MM.1S (cell line): ENCODE measurements at regions not wholly inside any gene's neighbourhood (a gene's known extent, or its start where the extent isn't known, plus 50 kb on each side); places are given as distances from the start of the nearest gene placed in this dataset.

Experiments used
- DNase-seq: peaks from one replicate; pipeline ENCODE4 v3.0.0-alpha.2; 2015
- H2AFZ ChIP-seq: fragments of 300-600 bp; sonication (generic); 2 replicates; pipeline ENCODE4 v1.6.0; 2016; ENCODE audit warnings: antibody characterized with exemption, low read length
- H3F3A ChIP-seq: fragments of 300-600 bp; sonication (generic); 2 replicates; pipeline ENCODE4 v1.6.1; 2016; ENCODE audit warnings: mild to moderate bottlenecking, antibody characterized with exemption, low read length, moderate library complexity, mixed read lengths; ENCODE audit not compliant: insufficient read depth
- H3K27ac ChIP-seq: fragments of 300-600 bp; sonication (generic); 2 replicates; pipeline ENCODE4 v1.5.1; 2016; ENCODE audit warnings: mild to moderate bottlenecking, low read length
- H3K27me3 ChIP-seq: fragments of 300-600 bp; sonication (generic); replicated peaks from 2 replicates; pipeline ENCODE4 v1.6.0; 2016; ENCODE audit warnings: low read length; ENCODE audit not compliant: insufficient read depth
- H3K36me3 ChIP-seq: fragments of 300-600 bp; sonication (generic); replicated peaks from 2 replicates; pipeline ENCODE4 v1.6.1; 2016; ENCODE audit warnings: mild to moderate bottlenecking, low read length, mixed read lengths; ENCODE audit not compliant: insufficient read depth
- H3K4me1 ChIP-seq: fragments of 300-600 bp; sonication (generic); 2 replicates; pipeline ENCODE4 v1.6.1; 2016; ENCODE audit warnings: low read length, mixed read lengths
- H3K4me2 ChIP-seq: fragments of 300-600 bp; sonication (generic); 2 replicates; pipeline ENCODE4 v1.6.0; 2016; ENCODE audit warnings: low read depth, low read length
- H3K4me3 ChIP-seq: fragments of 300-600 bp; sonication (generic); 2 replicates; pipeline ENCODE4 v1.5.1; 2016; ENCODE audit warnings: low read length, mixed read lengths
- H3K79me2 ChIP-seq: fragments of 300-600 bp; sonication (generic); 2 replicates; pipeline ENCODE4 v1.6.1; 2016; ENCODE audit warnings: mixed run types, low read length, mixed read lengths
- H3K9ac ChIP-seq: fragments of 300-600 bp; sonication (generic); 2 replicates; pipeline ENCODE4 v1.6.1; 2016; ENCODE audit warnings: low read length, mixed read lengths
- H3K9me2 ChIP-seq: fragments of 300-600 bp; sonication (generic); replicated peaks from 2 replicates; pipeline ENCODE4 v1.6.1; 2016; ENCODE audit warnings: mild to moderate bottlenecking, low read length, mixed read lengths; ENCODE audit not compliant: insufficient read depth
- H3K9me3 ChIP-seq: fragments of 300-600 bp; sonication (generic); replicated peaks from 2 replicates; pipeline ENCODE4 v1.6.1; 2016; ENCODE audit warnings: mild to moderate bottlenecking, low read length, mixed read lengths; ENCODE audit not compliant: insufficient read depth
- H4K20me1 ChIP-seq: fragments of 300-600 bp; sonication (generic); 2 replicates; pipeline ENCODE4 v1.6.1; 2016; ENCODE audit warnings: mild to moderate bottlenecking, low read length, moderate library complexity, mixed read lengths; ENCODE audit not compliant: insufficient read depth
- EZH2 ChIP-seq: fragments of 300-600 bp; sonication (generic); optimal IDR thresholded peaks from 2 replicates; pipeline ENCODE3; 2017; ENCODE audit warnings: low read depth, mild to moderate bottlenecking, antibody characterized with exemption, low read length, mixed read lengths
- EZH2phosphoT487 ChIP-seq: fragments of 300-600 bp; sonication (generic); IDR thresholded peaks from 2 replicates; pipeline ENCODE4 v1.6.1; 2018; ENCODE audit warnings: antibody characterized with exemption, low read length
- TF ChIP-seq, protein P1 (sequence below): fragments of 300-600 bp; sonication (generic); IDR thresholded peaks from 2 replicates; pipeline ENCODE4 v1.5.1; 2016; ENCODE audit warnings: antibody characterized with exemption, low read length, mixed read lengths

DNA sequence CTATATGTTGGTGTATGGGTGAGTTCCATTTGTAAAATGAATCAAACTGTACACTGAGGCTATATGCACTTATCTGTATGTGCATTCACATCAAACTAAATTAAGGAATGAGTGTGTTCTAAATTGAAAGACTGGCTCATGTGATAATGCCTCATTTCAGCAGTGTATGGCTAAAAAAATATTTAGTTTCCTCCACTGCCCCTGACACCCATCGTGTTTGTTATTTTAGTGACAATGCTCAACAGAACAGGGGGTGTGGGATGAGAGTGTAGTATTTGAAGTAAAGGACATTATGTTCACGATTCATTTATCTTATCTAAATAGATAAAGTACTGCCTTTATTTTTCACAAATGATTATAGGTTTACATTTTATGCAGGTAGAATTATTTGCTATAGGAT lies 301.1 kb upstream of the ARPP21 start:
- no peak overlapping the region for H2AFZ ChIP-seq
- TF ChIP-seq EZH2 (no peak), EZH2phosphoT487 (no peak)
- TF ChIP-seq, protein P1, sequence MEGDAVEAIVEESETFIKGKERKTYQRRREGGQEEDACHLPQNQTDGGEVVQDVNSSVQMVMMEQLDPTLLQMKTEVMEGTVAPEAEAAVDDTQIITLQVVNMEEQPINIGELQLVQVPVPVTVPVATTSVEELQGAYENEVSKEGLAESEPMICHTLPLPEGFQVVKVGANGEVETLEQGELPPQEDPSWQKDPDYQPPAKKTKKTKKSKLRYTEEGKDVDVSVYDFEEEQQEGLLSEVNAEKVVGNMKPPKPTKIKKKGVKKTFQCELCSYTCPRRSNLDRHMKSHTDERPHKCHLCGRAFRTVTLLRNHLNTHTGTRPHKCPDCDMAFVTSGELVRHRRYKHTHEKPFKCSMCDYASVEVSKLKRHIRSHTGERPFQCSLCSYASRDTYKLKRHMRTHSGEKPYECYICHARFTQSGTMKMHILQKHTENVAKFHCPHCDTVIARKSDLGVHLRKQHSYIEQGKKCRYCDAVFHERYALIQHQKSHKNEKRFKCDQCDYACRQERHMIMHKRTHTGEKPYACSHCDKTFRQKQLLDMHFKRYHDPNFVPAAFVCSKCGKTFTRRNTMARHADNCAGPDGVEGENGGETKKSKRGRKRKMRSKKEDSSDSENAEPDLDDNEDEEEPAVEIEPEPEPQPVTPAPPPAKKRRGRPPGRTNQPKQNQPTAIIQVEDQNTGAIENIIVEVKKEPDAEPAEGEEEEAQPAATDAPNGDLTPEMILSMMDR, result no peak
- H3K27ac ChIP-seq, result no peak overlapping the region
- H3K79me2 ChIP-seq, result no peaks in the 10 kb centered on the region
- H3K4me3 ChIP-seq, result no peak overlapping the region
- no peaks in the 10 kb centered on the region for H3K4me1 ChIP-seq
- H3K4me2 ChIP-seq, result no peak overlapping the region
- H3K27me3 ChIP-seq, result no peaks in the 10 kb centered on the region
- H3K36me3 ChIP-seq, result no peaks in the 10 kb centered on the region
- H4K20me1 ChIP-seq, result no peaks in the 10 kb centered on the region
- H3K9me2 ChIP-seq, result no peaks in the 10 kb centered on the region
- no peaks in the 10 kb centered on the region for H3F3A ChIP-seq
- H3K9me3 ChIP-seq, result no peaks in the 10 kb centered on the region
- DNase-seq, result no peak
- H3K9ac ChIP-seq, result no peak overlapping the region

DNA sequence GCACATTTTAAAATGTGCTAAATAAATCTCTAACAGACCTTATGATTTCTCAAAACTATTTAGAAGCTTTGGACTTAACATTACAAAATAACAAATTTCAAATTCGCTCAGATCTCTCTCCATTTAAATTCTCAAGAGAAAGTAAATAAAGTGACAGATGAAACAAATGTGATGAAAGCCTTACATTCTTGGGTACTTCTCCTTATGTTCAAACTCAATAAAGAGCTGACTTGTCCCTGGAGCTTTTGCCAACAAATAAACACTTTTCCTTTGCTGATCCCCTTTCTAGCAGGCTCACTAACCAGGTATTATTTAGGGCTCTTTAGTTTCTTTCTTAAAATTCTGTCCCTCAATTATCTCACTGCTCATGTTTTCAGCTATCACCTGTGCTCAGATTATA lies 259.1 kb upstream of the ARPP21 start:
- no peaks in the 10 kb centered on the region for H3K9me2 ChIP-seq
- H3K27ac ChIP-seq, result no peak overlapping the region
- H3K4me1 ChIP-seq, result no peaks in the 10 kb centered on the region
- no peaks in the 10 kb centered on the region for H3K36me3 ChIP-seq
- H3K79me2 ChIP-seq, result no peaks in the 10 kb centered on the region
- H2AFZ ChIP-seq, result no peak overlapping the region
- no peaks in the 10 kb centered on the region for H3K27me3 ChIP-seq
- H3K4me2 ChIP-seq, result no peak overlapping the region
- no peak for DNase-seq
- no peak for TF ChIP-seq EZH2
- TF ChIP-seq, protein P1, result no peak
- TF ChIP-seq EZH2phosphoT487, result no peak
- H3K4me3 ChIP-seq, result no peak overlapping the region
- H3K9ac ChIP-seq, result no peak overlapping the region
- H3F3A ChIP-seq, result no peaks in the 10 kb centered on the region
- no peaks in the 10 kb centered on the region for H3K9me3 ChIP-seq
- no peaks in the 10 kb centered on the region for H4K20me1 ChIP-seq

DNA sequence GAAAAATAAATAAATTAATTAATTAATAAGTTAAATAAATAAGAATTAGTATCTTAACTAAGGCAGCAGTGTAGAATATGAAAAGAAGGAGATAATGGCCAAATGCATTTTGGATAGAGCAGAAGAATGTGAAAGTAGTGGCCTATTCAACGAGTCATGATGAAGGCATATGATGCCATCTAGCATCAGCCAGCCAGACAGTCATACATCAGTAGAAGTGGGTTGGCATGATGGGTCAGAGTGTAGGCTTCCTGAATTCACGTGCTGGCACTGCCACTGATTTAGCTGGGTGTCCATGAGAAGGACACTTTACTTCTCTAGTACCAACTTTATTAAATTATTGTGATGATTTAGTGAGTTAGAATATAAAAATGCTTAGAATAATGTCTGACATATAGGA lies 256.1 kb upstream of the ARPP21 start:
- Histone ChIP-seq H3K27me3 (no peaks in the 10 kb centered on the region), H3K9me2 (no peaks in the 10 kb centered on the region), H3K79me2 (no peaks in the 10 kb centered on the region), H3K4me1 (no peaks in the 10 kb centered on the region), H4K20me1 (no peaks in the 10 kb centered on the region), H2AFZ (no peak overlapping the region), H3K36me3 (no peaks in the 10 kb centered on the region), H3F3A (no peaks in the 10 kb centered on the region), H3K9ac (no peak overlapping the region), H3K4me2 (no peak overlapping the region), H3K27ac (no peak overlapping the region), H3K9me3 (no peaks in the 10 kb centered on the region), H3K4me3 (no peak overlapping the region)
- no peak for DNase-seq
- no peak for TF ChIP-seq EZH2phosphoT487
- TF ChIP-seq, protein P1, result no peak
- TF ChIP-seq EZH2, result no peak
